ENCODE measurements at regions not wholly inside any gene's neighbourhood (a gene's known extent, or its start where the extent isn't known, plus 50 kb on each side); places are given as distances from the start of the nearest gene placed in this dataset.

DNA sequence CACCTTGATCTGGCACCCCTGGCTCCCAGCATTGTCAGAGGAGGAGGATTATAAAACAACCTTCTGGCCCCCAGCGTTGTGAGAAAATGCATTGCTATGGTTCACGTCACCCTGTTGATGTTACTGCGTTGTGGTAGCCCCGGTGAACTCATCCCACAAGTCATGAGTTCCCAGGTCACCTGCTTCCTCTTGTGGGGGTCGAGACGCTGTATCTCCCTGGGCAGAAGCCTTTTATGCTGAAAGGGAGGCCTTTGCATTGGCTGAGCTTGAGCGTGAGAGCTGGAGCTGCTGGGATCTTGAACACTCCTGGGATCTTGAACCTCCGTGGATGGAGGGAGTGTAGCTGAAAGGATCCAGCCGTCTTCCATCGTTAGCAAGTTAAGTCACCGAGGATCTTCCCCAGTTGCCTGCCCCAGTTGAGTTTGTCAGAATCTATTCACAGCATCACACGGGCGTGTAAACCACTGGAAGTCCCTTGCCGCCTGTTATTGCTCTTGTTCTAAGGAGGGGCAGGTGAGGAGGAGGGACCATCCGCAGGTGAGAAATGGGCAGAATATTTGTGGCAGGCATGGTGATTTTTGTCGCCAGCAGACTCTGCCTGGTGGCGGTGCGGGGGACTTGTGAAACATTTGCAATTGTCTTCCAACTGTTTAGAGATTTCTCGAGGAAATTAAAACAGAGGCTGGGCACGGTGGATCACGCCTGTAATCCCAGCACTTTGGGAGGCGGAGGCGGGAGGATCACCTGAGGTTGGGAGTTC, 299.9 kb downstream of the ASMT start:
- TF ChIP-seq ZNF235 (CRISPR knock-in tag; IDR thresholded peaks at IDR 0.05; ENCODE audit: borderline replicate concordance) (no peak), CSRNP1 (CRISPR knock-in tag; IDR thresholded peaks at IDR 0.05) (no peak), ZNF451 (CRISPR knock-in tag; IDR thresholded peaks at IDR 0.05) (no peak), EZH2 (conservative IDR thresholded peaks at IDR 0.05; ENCODE audit: low read depth, low read length) (no peak), POLR2A (IDR thresholded peaks at IDR 0.05; ENCODE audit: insufficient read depth in 1 of 2, low read depth in 2 of 2, low read length in 2 of 2) (no peak), ZNF253 (CRISPR knock-in tag; IDR thresholded peaks at IDR 0.05; ENCODE audit: borderline replicate concordance) (no peak), ZNF709 (CRISPR knock-in tag; IDR thresholded peaks at IDR 0.05) (no peak), KAT7 (CRISPR knock-in tag; IDR thresholded peaks at IDR 0.05; ENCODE audit: borderline replicate concordance) (no peak), ETV6 (CRISPR knock-in tag; conservative IDR thresholded peaks at IDR 0.05) (no peak), MTA3 (CRISPR knock-in tag; IDR thresholded peaks at IDR 0.05) (no peak), CHD4 (IDR thresholded peaks at IDR 0.05; ENCODE audit: borderline replicate concordance, low read length) (no peak)
- TF ChIP-seq, protein P1, sequence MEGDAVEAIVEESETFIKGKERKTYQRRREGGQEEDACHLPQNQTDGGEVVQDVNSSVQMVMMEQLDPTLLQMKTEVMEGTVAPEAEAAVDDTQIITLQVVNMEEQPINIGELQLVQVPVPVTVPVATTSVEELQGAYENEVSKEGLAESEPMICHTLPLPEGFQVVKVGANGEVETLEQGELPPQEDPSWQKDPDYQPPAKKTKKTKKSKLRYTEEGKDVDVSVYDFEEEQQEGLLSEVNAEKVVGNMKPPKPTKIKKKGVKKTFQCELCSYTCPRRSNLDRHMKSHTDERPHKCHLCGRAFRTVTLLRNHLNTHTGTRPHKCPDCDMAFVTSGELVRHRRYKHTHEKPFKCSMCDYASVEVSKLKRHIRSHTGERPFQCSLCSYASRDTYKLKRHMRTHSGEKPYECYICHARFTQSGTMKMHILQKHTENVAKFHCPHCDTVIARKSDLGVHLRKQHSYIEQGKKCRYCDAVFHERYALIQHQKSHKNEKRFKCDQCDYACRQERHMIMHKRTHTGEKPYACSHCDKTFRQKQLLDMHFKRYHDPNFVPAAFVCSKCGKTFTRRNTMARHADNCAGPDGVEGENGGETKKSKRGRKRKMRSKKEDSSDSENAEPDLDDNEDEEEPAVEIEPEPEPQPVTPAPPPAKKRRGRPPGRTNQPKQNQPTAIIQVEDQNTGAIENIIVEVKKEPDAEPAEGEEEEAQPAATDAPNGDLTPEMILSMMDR (CRISPR knock-in tag; IDR thresholded peaks at IDR 0.05), result no peak
- TF ChIP-seq, protein P2, sequence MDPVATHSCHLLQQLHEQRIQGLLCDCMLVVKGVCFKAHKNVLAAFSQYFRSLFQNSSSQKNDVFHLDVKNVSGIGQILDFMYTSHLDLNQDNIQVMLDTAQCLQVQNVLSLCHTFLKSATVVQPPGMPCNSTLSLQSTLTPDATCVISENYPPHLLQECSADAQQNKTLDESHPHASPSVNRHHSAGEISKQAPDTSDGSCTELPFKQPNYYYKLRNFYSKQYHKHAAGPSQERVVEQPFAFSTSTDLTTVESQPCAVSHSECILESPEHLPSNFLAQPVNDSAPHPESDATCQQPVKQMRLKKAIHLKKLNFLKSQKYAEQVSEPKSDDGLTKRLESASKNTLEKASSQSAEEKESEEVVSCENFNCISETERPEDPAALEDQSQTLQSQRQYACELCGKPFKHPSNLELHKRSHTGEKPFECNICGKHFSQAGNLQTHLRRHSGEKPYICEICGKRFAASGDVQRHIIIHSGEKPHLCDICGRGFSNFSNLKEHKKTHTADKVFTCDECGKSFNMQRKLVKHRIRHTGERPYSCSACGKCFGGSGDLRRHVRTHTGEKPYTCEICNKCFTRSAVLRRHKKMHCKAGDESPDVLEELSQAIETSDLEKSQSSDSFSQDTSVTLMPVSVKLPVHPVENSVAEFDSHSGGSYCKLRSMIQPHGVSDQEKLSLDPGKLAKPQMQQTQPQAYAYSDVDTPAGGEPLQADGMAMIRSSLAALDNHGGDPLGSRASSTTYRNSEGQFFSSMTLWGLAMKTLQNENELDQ (CRISPR knock-in tag; IDR thresholded peaks at IDR 0.05; ENCODE audit: borderline replicate concordance), result no peak
- TF ChIP-seq, protein P3, sequence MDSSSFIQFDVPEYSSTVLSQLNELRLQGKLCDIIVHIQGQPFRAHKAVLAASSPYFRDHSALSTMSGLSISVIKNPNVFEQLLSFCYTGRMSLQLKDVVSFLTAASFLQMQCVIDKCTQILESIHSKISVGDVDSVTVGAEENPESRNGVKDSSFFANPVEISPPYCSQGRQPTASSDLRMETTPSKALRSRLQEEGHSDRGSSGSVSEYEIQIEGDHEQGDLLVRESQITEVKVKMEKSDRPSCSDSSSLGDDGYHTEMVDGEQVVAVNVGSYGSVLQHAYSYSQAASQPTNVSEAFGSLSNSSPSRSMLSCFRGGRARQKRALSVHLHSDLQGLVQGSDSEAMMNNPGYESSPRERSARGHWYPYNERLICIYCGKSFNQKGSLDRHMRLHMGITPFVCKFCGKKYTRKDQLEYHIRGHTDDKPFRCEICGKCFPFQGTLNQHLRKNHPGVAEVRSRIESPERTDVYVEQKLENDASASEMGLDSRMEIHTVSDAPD (CRISPR knock-in tag; IDR thresholded peaks at IDR 0.05), result no peak

Measured in HepG2 (cell line).